Mesenchymal stem cell (in vitro differentiated cells and primary cell): ENCODE measurements at regions not wholly inside any gene's neighbourhood (a gene's known extent, or its start where the extent isn't known, plus 50 kb on each side); places are given as distances from the start of the nearest gene placed in this dataset.

Source experiments
- DNase-seq: peaks from one replicate; pipeline ENCODE4 v3.0.0-alpha.2; 2013
- H2AFZ ChIP-seq: one replicate; pipeline ENCODE4 v1.6.1; 2013; ENCODE audit warnings: low read depth, mild to moderate bottlenecking, control low read depth, inconsistent platforms, low read length, moderate library complexity
- H2AK5ac ChIP-seq: 2 replicates; pipeline ENCODE4 v1.6.1; 2013; ENCODE audit warnings: low read length, moderate library complexity, mild to moderate bottlenecking, inconsistent platforms; ENCODE audit not compliant: severe bottlenecking
- H2BK120ac ChIP-seq: one replicate; pipeline ENCODE4 v1.6.1; 2013; ENCODE audit warnings: low read depth, mild to moderate bottlenecking, inconsistent platforms, low read length, moderate library complexity
- H2BK12ac ChIP-seq, 2 experiments: one replicate each; pipeline ENCODE4 v1.6.1; 2013; ENCODE audit warnings: inconsistent platforms in 2 of 2, low read length in 2 of 2, mild to moderate bottlenecking in 2 of 2, moderate library complexity in 2 of 2, control low read depth in 1 of 2
- H2BK15ac ChIP-seq: one replicate; pipeline ENCODE4 v1.6.1; 2013; ENCODE audit warnings: mild to moderate bottlenecking, low read depth, inconsistent platforms; ENCODE audit not compliant: poor library complexity, severe bottlenecking
- H2BK5ac ChIP-seq: 2 replicates; pipeline ENCODE4 v1.6.1; 2013; ENCODE audit warnings: low read depth, mild to moderate bottlenecking, low read length, control low read depth, inconsistent platforms; ENCODE audit not compliant: poor library complexity, severe bottlenecking
- H3K14ac ChIP-seq, 2 experiments: one replicate each; pipeline ENCODE4 v1.6.1; 2013; ENCODE audit warnings: inconsistent platforms in 2 of 2, low read length in 2 of 2, control low read depth in 1 of 2, mild to moderate bottlenecking in 1 of 2, moderate library complexity in 1 of 2
- H3K18ac ChIP-seq, 2 experiments: one replicate each; pipeline ENCODE4 v1.6.1; 2013; ENCODE audit warnings: inconsistent platforms in 2 of 2, low read length in 2 of 2, control low read depth in 1 of 2, low read depth in 1 of 2, mild to moderate bottlenecking in 1 of 2
- H3K23ac ChIP-seq, 2 experiments: one replicate each; pipeline ENCODE4 v1.6.1; 2013; ENCODE audit warnings: inconsistent platforms in 2 of 2, low read length in 2 of 2, mild to moderate bottlenecking in 2 of 2, moderate library complexity in 2 of 2, control low read depth in 1 of 2
- H3K27ac ChIP-seq: 2 replicates; pipeline ENCODE4 v1.5.1; 2013; ENCODE audit warnings: mild to moderate bottlenecking, moderate library complexity, low read length, control low read depth, inconsistent platforms; ENCODE audit not compliant: poor library complexity, severe bottlenecking
- H3K27me3 ChIP-seq, 2 experiments: 2 replicates each; pipeline versions ENCODE4 v1.6.1 to v1.7.0; 2013; ENCODE audit warnings: low read length in 2 of 2, mild to moderate bottlenecking in 2 of 2, moderate library complexity in 2 of 2, control low read depth in 1 of 2, inconsistent platforms in 1 of 2; ENCODE audit not compliant: control insufficient read depth in 1 of 2, insufficient read depth in 1 of 2
- H3K36me3 ChIP-seq, 2 experiments: 2 replicates each; pipeline versions ENCODE4 v1.6.1 to v1.7.0; 2013; ENCODE audit warnings: low read length in 2 of 2, control low read depth in 1 of 2, inconsistent platforms in 1 of 2, low read depth in 1 of 2, mild to moderate bottlenecking in 1 of 2; ENCODE audit not compliant: insufficient read depth in 2 of 2, control insufficient read depth in 1 of 2
- H3K4ac ChIP-seq, 2 experiments: one replicate each; pipeline ENCODE4 v1.6.1; 2013; ENCODE audit warnings: inconsistent platforms in 2 of 2, low read length in 2 of 2, mild to moderate bottlenecking in 2 of 2, moderate library complexity in 2 of 2, control low read depth in 1 of 2, low read depth in 1 of 2
- H3K4me1 ChIP-seq: 2 replicates; pipeline ENCODE4 v1.6.1; 2013; ENCODE audit warnings: low read depth, low read length, control low read depth; ENCODE audit not compliant: control insufficient read depth, insufficient read depth
- H3K4me2 ChIP-seq: 2 replicates; pipeline ENCODE4 v1.6.1; 2013; ENCODE audit warnings: low read length, mild to moderate bottlenecking, inconsistent platforms; ENCODE audit not compliant: poor library complexity, severe bottlenecking
- H3K4me3 ChIP-seq, 2 experiments: 2 replicates each; pipeline versions ENCODE4 v1.5.1 to v1.7.0; 2013; ENCODE audit warnings: low read length in 2 of 2, mild to moderate bottlenecking in 2 of 2, control low read depth in 1 of 2, low read depth in 1 of 2; ENCODE audit not compliant: insufficient read depth in 1 of 2
- H3K79me1 ChIP-seq: replicated peaks from 2 replicates; pipeline ENCODE4 v1.6.1; 2013; ENCODE audit warnings: mild to moderate bottlenecking, control low read depth, low read length, inconsistent platforms; ENCODE audit not compliant: poor library complexity, severe bottlenecking
- H3K9ac ChIP-seq: 2 replicates; pipeline ENCODE4 v1.7.0; 2013; ENCODE audit warnings: mild to moderate bottlenecking, low read length, moderate library complexity
- H3K9me3 ChIP-seq: 2 replicates; pipeline ENCODE4 v1.7.0; 2013; ENCODE audit warnings: mild to moderate bottlenecking, low read length; ENCODE audit not compliant: control insufficient read depth
- H4K8ac ChIP-seq: one replicate; pipeline ENCODE4 v1.6.1; 2013; ENCODE audit warnings: inconsistent platforms, mild to moderate bottlenecking, low read length, moderate library complexity
- H4K91ac ChIP-seq: one replicate; pipeline ENCODE4 v1.6.1; 2013; ENCODE audit warnings: mild to moderate bottlenecking, low read length, inconsistent platforms
- WGBS: methylation state at CpG from one replicate; pipeline ENCODE4 v1.1.7; 2013; ENCODE audit warnings: mixed read lengths; 5-methylcytosine and 5-hydroxymethylcytosine counted together

GRCh38 chrX:94216738-94217137 lies 542.7 kb downstream of the FAM133A start:
- H3K27ac ChIP-seq, result no peak overlapping the region
- no peak overlapping the region for H3K4me2 ChIP-seq
- 100% methylated on average over 1 of the region's 1 CpG for WGBS
- no peak overlapping the region for H3K23ac ChIP-seq
- no peak overlapping the region for H3K4me3 ChIP-seq
- H2BK5ac ChIP-seq, result no peak overlapping the region
- no peak overlapping the region for H3K18ac ChIP-seq
- no peak overlapping the region for H2AK5ac ChIP-seq
- no peak overlapping the region for H4K8ac ChIP-seq
- H4K91ac ChIP-seq, result no peak overlapping the region
- no peak overlapping the region for H2BK120ac ChIP-seq
- H2BK12ac ChIP-seq, result no peak overlapping the region
- no peak for DNase-seq
- no peak overlapping the region for H2BK15ac ChIP-seq
- no peak overlapping the region for H3K4ac ChIP-seq
- no peak overlapping the region for H3K14ac ChIP-seq
- no peaks in the 10 kb centered on the region for H3K79me1 ChIP-seq
- no peaks in the 10 kb centered on the region for H3K36me3 ChIP-seq
- no peak overlapping the region for H3K9ac ChIP-seq
- H2AFZ ChIP-seq, result no peak overlapping the region
- H3K4me1 ChIP-seq, result no peaks in the 10 kb centered on the region
- peaks cover 3% of the 10 kb centered on the region for H3K9me3 ChIP-seq
- peaks cover 0 to 3% of the 10 kb centered on the region in 2 experiments for H3K27me3 ChIP-seq

GRCh38 chrX:94252211-94252610 lies 578.2 kb downstream of the FAM133A start:
- no peak overlapping the region for H2BK12ac ChIP-seq
- no peak overlapping the region for H3K4me2 ChIP-seq
- no peak overlapping the region for H3K14ac ChIP-seq
- no peak overlapping the region for H3K23ac ChIP-seq
- no peak overlapping the region for H3K9ac ChIP-seq
- no peak overlapping the region for H4K8ac ChIP-seq
- H2BK120ac ChIP-seq, result no peak overlapping the region
- H2AK5ac ChIP-seq, result no peak overlapping the region
- no peak overlapping the region for H4K91ac ChIP-seq
- no peaks in the 10 kb centered on the region for H3K27me3 ChIP-seq
- no CpG with 5 or more reads among the region's 2 CpGs for WGBS
- H3K4me3 ChIP-seq, result no peak overlapping the region
- no peak overlapping the region for H3K27ac ChIP-seq
- no peak for DNase-seq
- no peaks in the 10 kb centered on the region for H3K79me1 ChIP-seq
- H2AFZ ChIP-seq, result no peak overlapping the region
- no peak overlapping the region for H3K4ac ChIP-seq
- no peak overlapping the region for H3K18ac ChIP-seq
- no peak overlapping the region for H2BK5ac ChIP-seq
- H3K36me3 ChIP-seq, result no peaks in the 10 kb centered on the region
- H3K4me1 ChIP-seq, result no peaks in the 10 kb centered on the region
- H3K9me3 ChIP-seq, result no peaks in the 10 kb centered on the region
- H2BK15ac ChIP-seq, result no peak overlapping the region

DNA sequence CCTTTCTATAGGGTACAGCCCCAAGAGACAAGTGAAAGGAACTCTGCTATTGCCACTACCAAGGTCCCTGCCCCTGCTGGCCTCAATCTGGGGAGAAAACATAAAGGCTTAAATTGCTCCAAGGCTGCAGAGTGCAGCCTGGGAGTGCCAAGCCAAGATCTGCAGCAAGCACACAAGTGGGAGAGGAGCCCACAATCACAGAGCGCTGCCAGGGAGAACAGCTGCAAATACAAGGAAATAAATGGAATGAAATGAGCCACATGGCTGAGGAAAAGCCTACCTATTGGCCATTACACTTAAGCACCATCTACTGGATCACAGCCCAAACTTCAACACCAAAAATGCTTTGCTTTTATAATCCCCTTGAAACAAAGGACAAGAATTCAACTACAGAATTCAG lies 582.4 kb downstream of the FAM133A start:
- WGBS, result 82% methylated on average over 1 of the region's 1 CpG
- no peak overlapping the region for H3K4me3 ChIP-seq
- no peak overlapping the region for H2BK12ac ChIP-seq
- H3K27ac ChIP-seq, result no peak overlapping the region
- H3K23ac ChIP-seq, result no peak overlapping the region
- H3K9ac ChIP-seq, result no peak overlapping the region
- no peaks in the 10 kb centered on the region for H3K36me3 ChIP-seq
- no peak overlapping the region for H2BK5ac ChIP-seq
- H3K27me3 ChIP-seq, result no peaks in the 10 kb centered on the region
- H3K79me1 ChIP-seq, result no peaks in the 10 kb centered on the region
- H3K18ac ChIP-seq, result no peak overlapping the region
- peaks cover 5% of the 10 kb centered on the region for H3K9me3 ChIP-seq
- no peak overlapping the region for H2AFZ ChIP-seq
- H4K91ac ChIP-seq, result no peak overlapping the region
- DNase-seq, result no peak
- no peak overlapping the region for H4K8ac ChIP-seq
- no peak overlapping the region for H2AK5ac ChIP-seq
- no peak overlapping the region for H2BK120ac ChIP-seq
- no peaks in the 10 kb centered on the region for H3K4me1 ChIP-seq
- no peak overlapping the region for H3K4ac ChIP-seq
- H2BK15ac ChIP-seq, result no peak overlapping the region
- no peak overlapping the region for H3K14ac ChIP-seq
- H3K4me2 ChIP-seq, result no peak overlapping the region

GRCh38 chrX:94265323-94265722 lies 591.3 kb downstream of the FAM133A start:
- H3K14ac ChIP-seq, result no peak overlapping the region
- H2BK120ac ChIP-seq, result no peak overlapping the region
- H4K8ac ChIP-seq, result no peak overlapping the region
- no peaks in the 10 kb centered on the region for H3K4me1 ChIP-seq
- H3K4me2 ChIP-seq, result no peak overlapping the region
- H3K23ac ChIP-seq, result no peak overlapping the region
- WGBS, result no CpG with 5 or more reads among the region's 1 CpG
- H2BK15ac ChIP-seq, result no peak overlapping the region
- no peak overlapping the region for H4K91ac ChIP-seq
- no peaks in the 10 kb centered on the region for H3K27me3 ChIP-seq
- H3K27ac ChIP-seq, result no peak overlapping the region
- DNase-seq, result no peak
- no peak overlapping the region for H2BK12ac ChIP-seq
- H3K9ac ChIP-seq, result no peak overlapping the region
- H3K4me3 ChIP-seq, result no peak overlapping the region
- H2AFZ ChIP-seq, result no peak overlapping the region
- no peaks in the 10 kb centered on the region for H3K36me3 ChIP-seq
- no peak overlapping the region for H3K4ac ChIP-seq
- no peaks in the 10 kb centered on the region for H3K9me3 ChIP-seq
- no peak overlapping the region for H2AK5ac ChIP-seq
- no peak overlapping the region for H2BK5ac ChIP-seq
- H3K18ac ChIP-seq, result no peak overlapping the region
- H3K79me1 ChIP-seq, result no peaks in the 10 kb centered on the region
